GM18907 (cell line): ENCODE measurements at regions not wholly inside any gene's neighbourhood (a gene's known extent, or its start where the extent isn't known, plus 50 kb on each side); places are given as distances from the start of the nearest gene placed in this dataset.
"Not testable (repeated sequence)": the region's sequence is repeated elsewhere in the genome, so short reads cannot be mapped to it uniquely, and the experiment has no call there.

Experiments used
- ATAC-seq: cut with Tn5 transposase; IDR thresholded peaks from one replicate; pipeline ENCODE4 v1.9.1; 2021; ENCODE audit warnings: mild to moderate bottlenecking, moderate library complexity; ENCODE audit not compliant: unreplicated experiment

DNA sequence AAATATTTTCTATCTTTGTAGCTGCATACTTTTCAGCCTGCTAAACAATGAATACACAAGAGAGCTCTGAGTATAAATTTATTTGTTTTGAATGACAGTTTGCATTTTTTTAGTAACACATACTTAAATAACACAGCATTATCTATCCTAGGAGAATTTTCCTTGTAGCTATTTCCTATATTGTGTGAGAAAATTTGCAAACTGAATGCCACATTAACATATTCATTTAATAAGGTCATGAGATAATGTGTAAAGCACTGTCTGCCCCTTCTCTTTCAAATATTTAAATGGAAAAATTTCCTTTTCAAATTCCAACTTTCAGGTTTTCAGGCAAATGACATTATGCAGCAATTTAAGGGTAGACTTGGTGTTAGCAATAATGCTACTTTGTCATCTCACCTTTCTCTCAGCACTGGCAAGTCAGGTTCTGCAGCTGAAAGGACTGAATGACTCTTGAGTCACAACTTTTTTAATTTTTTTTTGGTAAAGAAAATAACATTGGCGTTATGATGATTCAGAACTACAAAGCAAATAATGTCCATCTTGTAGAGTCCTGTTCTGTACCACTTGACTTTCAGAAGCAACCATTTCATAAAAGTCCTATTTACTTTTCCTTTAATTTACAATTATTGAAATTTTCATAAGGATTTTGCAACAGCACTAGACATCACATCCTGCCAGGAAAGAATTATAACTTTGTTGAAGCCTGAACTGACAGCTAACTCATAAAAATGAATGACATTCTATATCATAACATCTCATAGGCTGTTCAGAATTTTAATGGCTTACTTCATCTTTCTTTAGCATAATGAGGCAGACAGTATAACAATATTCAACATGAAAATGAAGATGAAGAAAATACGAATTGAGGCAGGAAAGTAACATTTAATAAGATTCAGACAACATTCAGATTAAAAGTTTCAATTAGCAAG is 681.6 kb upstream of the SEMA6D start:
- ATAC-seq = no peak

DNA sequence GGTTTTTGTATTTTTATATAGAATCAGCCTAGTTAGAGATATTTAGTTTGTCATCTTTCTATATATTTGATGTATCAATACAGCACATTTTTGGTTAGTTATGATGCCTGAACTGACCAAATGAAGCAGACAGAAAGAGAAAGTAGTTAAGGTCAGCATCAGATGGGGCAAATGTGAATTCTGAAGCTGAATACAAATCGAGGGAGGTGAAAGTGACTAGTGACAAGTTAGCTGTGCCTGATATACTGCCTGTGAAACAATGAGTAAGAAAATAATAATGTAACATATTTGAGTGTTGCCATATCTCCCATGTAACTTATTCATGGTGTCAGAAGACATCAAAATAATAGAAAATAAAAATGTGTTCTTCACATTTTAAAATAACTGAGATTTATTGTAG is 680.3 kb upstream of the SEMA6D start:
- no peak for ATAC-seq

DNA sequence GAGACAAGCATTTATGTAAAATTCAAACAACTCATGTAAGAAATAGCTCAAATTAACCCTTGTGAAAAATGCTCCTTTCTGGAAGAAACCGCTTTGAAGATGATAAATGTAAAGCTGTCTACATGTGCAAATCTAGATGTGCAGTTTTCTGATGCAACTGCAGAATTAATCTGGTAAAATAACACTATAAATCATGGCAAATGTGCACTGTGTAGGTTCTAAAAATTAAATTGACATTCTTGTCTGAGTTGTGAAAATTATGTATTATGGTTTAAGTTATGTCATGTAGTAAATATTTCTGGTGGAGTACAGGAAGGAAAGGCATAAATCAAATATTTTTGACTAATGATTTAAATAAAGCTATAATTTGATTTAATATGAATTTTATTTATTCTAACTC is 678.1 kb upstream of the SEMA6D start:
- ATAC-seq = no peak

DNA sequence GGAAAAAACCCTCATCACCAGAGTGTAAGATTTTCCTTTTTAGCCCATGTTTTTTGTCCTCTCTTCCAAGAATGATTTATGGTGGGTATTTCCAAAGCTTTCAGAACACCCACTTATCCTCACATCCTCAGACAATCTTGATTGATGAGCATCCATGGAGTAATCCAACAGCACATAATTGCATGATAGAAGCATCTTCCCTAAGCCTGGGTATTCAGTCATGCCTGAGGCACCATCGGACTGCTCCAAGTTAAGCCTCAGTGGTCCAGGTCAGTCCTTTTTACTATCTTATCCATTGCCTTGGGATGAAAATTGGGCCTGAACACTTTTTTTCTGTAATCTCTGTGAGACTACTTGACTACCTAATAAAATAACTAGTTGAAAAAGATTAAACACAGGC is 676.0 kb upstream of the SEMA6D start:
- ATAC-seq = no peak

DNA sequence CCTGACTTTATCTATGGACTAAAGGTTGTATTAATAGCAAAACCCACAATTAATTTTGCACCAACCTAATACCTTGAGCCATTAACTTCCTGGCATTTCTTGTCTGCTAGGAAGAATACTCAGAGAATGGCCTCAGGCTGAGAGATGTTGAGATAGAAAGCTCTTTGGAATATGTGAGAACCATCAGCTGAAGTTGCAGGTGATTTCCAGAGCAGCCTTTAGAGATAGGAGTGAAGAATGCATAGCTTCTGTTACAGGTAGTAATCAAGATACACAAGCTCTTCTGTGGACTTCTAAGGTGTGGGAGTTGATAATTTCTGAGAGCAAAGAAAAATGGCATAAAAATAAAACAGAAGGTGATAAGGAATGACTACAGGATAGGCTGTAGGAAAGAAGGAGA is 669.3 kb upstream of the SEMA6D start:
- ATAC-seq = not testable (repeated sequence)

DNA sequence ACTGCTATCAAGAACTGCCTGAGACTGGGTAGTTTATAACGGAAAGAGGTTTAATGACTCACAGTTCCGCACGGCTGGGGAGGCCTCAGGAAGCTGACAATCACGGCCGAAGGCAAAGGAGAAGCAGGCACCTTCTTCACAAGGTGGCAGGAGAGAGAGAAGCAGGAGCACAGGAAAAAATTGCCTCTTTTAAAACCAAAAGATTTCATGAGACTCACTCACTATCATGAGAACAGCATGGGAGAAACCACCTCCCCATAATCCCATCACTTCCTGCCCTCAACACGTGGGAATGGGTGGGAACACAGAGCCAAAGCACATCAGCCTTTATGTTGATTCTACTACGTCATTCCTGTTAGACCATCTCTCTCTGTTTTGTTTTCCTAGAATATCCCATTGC is 650.9 kb upstream of the SEMA6D start:
- no peak for ATAC-seq

DNA sequence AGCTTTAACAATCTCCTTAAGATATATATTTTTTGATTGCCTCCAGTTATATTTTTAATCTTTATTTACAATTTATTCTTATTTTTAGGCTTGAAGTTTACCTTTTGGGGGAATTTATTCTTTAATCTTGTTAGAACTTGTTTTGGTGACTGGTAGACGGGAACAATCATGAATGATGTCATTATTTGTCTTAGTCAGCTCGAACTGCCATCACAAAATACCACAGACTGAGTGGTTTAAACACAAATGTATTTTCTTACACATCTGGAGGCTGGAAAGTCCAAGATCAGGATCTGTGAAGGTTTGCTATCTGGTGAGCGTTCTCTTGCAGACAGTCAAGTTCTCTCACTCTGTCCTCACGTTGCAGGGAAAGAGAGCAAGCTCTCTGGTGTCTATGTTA is 639.5 kb upstream of the SEMA6D start:
- ATAC-seq = not testable (repeated sequence)

DNA sequence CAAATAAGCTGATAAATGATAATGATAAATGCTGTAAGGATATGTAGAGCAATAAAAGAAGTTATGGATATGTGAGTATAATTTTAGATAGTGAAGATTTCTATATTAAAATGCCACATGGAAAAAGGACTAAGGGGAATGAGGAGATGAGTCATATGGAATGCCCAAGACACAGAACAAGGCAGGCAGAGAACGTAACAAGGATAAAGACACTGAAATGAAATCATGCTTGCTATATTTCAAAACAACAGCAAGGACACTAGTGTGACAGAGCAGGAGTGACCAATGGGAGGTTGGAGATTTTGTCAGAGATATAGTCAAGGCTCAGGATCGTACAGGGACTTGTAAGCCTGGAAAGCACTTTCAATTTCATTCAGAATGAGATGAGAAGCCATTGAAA is 621.5 kb upstream of the SEMA6D start:
- no peak for ATAC-seq

DNA sequence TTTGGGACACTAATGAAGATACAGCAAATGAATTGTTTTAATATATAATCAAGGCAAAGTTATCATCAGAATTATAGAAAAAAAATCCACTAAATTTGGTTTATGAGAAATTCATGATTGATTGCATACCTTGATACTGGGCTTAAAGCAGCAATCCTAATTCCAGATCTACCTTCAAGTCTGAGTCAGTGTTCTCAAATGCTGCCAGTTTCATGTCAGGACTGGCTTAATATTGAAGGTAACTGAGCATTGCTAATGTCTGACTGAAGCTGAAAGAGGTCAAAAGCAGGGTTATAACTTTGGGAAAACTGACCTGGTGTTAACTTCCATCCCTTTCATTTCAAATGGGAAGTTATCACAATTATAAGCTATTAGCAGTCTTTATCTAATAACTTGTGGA is 618.8 kb upstream of the SEMA6D start:
- ATAC-seq = not testable (repeated sequence)

DNA sequence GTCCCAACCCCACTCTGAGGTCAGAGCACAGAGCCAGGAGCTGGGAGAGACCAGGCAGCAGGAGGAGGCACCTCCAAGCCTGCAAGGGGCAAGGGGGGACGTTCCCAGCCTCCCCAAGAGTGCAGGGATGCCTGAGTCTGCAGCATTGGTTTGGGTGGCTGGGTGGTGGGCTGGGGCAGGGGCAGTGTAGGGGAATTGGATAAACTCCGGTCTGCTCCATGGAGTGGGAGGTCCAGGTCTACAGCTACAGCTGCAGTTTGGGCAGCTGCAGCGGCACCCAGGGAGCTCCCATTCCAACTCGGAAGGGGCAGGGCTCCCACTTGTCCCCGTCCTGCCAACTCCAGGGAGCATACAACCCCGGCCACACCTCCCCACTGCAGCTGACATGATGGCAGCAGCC is 617.5 kb upstream of the SEMA6D start:
- not testable (repeated sequence) for ATAC-seq

DNA sequence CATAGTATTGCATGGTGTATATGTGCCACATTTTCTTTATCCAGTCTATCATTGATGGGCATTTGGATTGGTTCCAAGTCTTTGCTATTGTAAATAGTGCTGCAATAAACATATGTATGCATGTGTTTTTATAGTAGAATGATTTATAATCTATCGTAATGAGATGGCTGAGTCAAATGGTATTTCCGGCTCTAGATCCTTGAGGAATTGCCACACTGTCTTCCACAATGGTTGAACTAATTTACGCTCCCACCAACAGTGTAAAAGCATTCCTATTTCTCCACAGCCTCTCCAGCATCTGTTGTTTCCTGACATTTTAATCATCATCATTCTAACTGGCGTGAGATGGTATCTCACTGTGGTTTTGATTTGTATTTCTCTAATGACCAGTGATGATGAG is 608.5 kb upstream of the SEMA6D start:
- ATAC-seq = not testable (repeated sequence)

DNA sequence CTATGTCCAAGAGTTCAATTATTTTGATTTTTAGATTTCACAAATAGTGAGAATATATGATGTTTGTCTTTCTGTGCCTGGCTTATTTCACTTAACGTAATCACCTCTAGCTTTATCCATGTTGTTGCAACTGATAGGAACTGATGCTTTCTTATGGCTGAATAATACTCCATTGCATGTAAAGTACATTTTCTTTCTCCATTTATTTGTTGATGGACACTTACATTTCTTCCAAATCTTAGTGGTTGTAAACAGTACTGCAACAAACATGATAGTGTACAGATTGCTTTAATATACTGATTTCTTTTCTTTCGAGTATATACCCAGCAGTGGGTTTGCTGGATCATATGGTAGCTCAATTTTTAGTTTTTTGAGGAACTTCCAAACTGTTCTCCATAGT is 600.6 kb upstream of the SEMA6D start:
- no peak for ATAC-seq

DNA sequence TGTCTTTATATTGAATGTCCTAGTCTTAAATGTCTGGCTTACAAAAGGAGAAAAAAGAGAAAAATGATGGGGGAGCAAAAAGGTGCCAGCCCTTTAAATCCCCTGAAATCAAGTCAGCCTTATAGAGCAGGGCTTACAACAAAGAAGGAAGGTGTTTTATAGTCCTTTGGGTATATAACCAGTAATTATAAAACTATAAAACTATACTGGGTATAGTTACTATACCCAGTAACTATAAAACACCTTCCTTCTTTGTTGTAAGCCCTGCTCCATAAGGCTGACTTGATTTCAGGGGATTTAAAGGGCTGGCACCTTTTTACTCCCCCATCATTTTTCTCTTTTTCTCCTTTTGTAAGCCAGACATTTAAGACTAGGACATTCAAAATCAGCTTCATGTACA is 598.0 kb upstream of the SEMA6D start:
- no peak for ATAC-seq

DNA sequence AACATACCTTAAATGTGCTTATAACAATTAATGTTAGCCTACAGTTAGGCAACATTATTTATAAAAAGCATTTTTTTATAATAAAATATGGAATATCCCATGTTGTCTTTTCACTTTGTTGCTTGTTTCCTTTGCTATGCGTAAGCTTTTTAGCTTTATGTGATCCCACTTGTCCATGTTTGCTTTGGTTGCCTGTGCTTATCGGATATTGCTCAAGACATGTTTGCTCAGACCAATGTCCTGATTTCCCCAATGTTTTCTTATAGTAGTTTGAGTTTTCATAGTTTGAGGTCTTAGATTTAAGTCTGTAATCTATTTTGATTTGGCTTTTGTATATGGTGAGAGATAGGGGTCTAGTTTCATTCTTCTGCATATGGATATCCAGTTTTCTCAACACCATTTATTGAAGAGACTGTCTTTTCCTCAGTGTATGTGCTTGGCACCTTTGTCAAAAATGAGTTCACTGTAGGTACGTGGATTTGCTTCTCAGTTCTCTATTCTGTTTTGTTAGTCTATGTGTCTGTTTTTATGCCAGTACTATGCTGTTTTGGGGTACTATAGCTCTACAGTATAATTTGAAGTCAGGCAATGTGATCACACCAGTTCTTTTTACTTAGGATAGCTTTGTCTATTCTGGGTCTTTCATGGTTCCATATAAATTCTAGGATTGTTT is 592.7 kb upstream of the SEMA6D start:
- ATAC-seq = no peak

DNA sequence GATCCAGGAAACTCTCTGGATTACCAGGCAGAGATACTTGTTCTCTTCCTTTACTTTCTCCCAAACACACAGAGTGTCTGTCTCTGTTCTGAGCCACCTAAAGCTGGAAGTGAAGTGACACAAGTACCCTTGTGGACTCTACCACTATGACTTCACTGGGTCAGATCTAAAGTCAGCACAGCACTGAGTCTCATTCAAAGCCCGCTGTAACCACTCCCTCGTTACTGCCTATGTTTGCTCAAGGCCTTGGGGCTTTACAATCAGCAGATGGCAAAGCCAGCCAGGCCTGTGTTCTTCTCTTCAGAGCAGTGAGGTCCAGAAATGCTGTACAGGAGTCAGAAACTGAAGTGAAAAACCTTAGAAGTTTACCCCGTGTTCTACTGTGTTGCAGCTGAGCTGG is 588.3 kb upstream of the SEMA6D start:
- no peak for ATAC-seq

DNA sequence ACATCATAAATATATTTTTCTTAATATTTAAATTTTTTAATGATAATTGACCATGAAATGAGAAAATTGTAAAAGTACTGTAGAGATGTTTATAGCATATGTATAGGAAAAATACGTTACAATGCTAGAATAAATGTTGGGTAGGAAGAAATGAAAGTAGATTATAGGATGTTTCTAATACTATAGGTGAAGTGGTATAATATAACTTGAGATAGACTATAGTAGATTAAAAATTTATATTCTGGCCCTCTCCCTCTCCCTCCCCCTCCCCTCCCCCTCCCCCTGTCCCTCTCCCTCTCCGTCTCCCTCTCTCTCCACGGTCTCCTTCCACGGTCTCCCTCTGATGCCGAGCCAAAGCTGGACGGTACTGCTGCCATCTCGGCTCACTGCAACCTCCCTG is 585.9 kb upstream of the SEMA6D start:
- not testable (repeated sequence) for ATAC-seq

DNA sequence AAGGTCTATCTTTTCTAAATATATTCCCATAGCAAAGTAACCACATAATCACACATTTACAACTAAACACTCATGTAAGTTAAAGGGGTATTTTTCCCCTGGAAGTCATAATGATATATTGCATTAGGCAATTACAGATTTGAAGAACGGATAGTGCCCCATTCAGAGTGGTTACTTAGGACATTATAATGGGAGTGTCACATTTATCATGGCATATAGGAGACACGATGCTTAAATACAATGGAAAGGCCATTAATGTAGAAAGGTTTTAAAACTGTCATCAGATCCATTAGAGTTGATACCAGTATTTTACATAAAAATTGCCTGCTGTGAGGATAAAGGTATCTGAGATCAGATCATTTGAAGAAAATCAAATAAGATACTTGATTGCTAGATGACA is 582.0 kb upstream of the SEMA6D start:
- no peak for ATAC-seq

DNA sequence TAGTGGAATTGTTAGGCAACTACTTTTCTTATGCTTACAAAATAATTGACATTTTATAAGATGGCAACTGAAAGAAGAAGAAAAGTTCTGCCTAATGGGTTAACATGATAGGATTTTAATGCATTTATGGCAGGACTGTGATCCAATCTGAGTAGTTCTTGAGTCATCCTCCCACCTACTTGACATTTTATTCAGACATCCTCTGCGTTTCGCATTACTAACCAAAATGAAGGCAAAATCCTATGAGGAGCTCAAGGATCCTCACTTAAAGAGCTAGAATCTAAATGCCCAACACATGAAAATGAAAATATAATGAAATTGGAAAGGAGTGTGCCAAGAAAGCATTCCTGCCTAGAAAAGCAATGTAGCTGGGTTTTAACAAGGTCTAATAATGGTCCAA is 581.1 kb upstream of the SEMA6D start:
- no peak for ATAC-seq

DNA sequence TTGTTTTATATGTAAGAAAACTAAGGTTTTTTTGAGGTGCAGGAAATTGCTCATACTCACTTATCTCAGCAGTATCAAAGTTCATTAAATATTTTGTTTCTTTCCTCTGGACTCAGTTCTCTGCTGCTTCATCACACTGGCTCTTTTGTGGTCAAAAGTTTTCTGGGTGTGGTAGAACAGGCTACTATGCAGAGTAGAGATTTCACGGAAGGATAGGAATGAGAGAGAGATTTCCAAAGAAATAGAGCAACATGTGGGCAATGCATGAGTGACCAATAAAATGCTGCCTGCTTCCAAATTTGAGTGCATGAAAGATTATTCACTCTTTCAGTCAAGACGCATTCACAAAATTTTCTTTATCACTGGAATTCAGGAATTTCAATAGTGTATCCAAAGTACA is 577.3 kb upstream of the SEMA6D start:
- ATAC-seq = no peak

DNA sequence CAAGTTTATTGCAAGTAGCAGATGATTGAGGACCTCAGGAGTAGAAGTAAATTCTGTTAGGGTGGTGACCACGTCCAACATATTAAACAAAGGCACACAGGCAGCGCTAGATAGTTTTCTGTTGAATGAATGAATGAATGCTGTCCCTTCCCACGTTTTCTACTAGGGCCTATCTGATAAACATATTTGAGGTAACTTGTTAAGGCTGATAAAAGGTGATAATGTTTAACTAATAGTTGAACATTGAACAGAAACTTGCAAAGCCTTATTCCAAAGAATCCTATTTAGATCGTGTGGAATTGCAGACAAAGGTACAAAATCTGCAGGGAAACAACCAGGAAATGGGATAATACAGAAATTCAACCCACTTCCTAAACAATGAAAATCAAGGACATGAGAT is 559.5 kb upstream of the SEMA6D start:
- no peak for ATAC-seq

DNA sequence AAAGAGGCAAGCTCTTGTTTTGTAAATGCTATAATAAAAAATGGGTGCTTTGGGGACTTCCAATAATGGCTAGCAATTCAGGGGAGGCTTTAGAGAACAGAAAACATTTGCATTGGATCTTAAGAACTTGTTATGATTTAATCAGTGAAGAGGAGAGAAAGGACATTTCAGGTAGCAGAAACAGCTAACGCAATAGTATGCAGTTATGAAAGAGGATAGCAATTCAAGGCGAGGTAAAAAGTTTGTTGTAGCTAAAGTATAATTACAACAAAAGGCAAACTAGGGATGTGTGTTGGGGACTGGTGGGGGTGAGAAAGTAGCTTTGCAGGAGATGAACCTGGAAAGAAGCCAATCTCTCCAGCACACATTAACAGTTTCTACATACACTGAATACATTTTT is 558.7 kb upstream of the SEMA6D start:
- no peak for ATAC-seq

DNA sequence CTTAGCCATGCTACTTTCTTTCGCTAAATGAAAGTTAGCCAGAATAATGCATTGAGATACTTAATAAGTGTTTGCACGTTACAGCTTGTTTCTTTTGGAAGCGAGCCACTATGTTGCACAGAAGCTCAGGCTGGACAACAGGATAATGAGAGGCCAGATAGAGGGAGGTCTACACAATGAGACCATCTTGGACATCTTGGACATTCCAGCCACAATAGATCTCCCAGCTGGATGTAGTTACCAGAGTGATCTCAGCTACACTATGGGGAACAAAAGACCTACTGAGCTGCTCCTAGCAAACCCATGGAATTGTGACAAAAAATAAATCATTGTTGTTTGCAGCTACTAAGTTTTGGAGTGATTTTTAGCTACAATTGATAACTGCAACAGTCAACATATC is 540.1 kb upstream of the SEMA6D start:
- ATAC-seq = no peak
